ENCODE measurements at regions not wholly inside any gene's neighbourhood (a gene's known extent, or its start where the extent isn't known, plus 50 kb on each side); places are given as distances from the start of the nearest gene placed in this dataset.

DNA sequence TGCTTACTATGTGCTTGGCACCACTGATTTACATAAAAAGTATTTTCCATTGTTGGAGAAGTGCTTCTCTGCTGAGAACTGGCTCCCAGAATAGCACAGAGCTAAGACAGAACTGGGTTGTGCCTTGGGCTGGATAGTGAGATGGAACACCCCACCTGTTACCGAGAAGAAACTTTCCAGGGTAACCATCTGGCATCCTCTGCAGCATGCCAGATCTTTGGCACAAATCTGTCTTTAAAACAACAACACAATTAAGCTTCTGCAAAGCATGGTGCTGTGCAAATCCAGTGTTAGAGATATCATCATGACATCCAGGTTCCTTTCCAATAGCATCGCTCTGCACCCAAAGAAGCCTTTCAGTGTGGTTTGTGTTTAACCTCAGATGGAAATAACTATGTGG lies 202.5 kb upstream of the RFC3 start:
- Histone ChIP-seq H2BK20ac (ENCODE audit: low read depth, low read length) (no peak overlapping the region), H3K56ac (ENCODE audit: extremely low read depth, insufficient read depth, low read length) (no peak overlapping the region), H3K4me1 (ENCODE audit: control insufficient read depth, insufficient read depth, low read length) (peaks cover 3% of the 10 kb centered on the region), H3K18ac (ENCODE audit: low read depth, low read length) (no peak overlapping the region), H2BK15ac (ENCODE audit: low read depth, low read length) (no peak overlapping the region), H4K20me1 (ENCODE audit: insufficient read depth, low read length) (no peaks in the 10 kb centered on the region), H2AFZ (replicated peaks; ENCODE audit: low read length, poor library complexity) (no peak overlapping the region), H3K27me3 (ENCODE audit: control insufficient read depth, insufficient read depth, low read length) (no peaks in the 10 kb centered on the region), H3K36me3 (ENCODE audit: control insufficient read depth, insufficient read depth, low read length) (no peaks in the 10 kb centered on the region), H3K9ac (ENCODE audit: low read depth, low read length) (no peak overlapping the region), H3K23ac (ENCODE audit: low read depth, low read length) (no peak overlapping the region), H3K4ac (ENCODE audit: low read depth, low read length) (no peak overlapping the region), H2BK120ac (ENCODE audit: low read depth, low read length) (no peak overlapping the region), H3K9me3 (ENCODE audit: control insufficient read depth, insufficient read depth, low read length) (no peaks in the 10 kb centered on the region), H2BK5ac (ENCODE audit: low read depth, low read length, poor library complexity, severe bottlenecking) (no peak overlapping the region), H4K91ac (ENCODE audit: insufficient read depth, low read depth, low read length) (no peak overlapping the region), H3K27ac (ENCODE audit: insufficient read depth, low read length) (no peak overlapping the region), H4K5ac (ENCODE audit: low read depth, low read length) (no peak overlapping the region), H3K4me3 (ENCODE audit: insufficient read depth, low read depth, low read length) (no peak overlapping the region), H2AK5ac (ENCODE audit: low read depth, low read length) (no peak overlapping the region), H3K14ac (replicated peaks; ENCODE audit: low read depth, low read length) (no peak overlapping the region), H3K4me2 (ENCODE audit: low read depth, low read length) (no peak overlapping the region), H3K9me1 (ENCODE audit: insufficient read depth, low read length) (no peaks in the 10 kb centered on the region), H4K8ac (ENCODE audit: low read depth in 2 of 2, low read length in 2 of 2) (no peak overlapping the region), H3K79me1 (ENCODE audit: low read depth in 1 of 2, low read length in 2 of 2) (no peaks in the 10 kb centered on the region), H2AK9ac (replicated peaks; ENCODE audit: low read depth, low read length, poor library complexity) (no peak overlapping the region)
- dilution Hi-C loops (cut with HindIII; ENCODE audit: low sequenced_read_pairs, unreplicated experiment) (no loop called here), intact Hi-C loops (cut with micrococcal nuclease) (loop anchor here (1.0 kb wide), 1 partner anchor 12 kb away; no protein-coding TSS in a partner anchor), in situ Hi-C loops (cut with MboI; ENCODE audit: low sequenced_read_pairs) (no loop called here)
- CTCF ChIA-PET = no interaction called here
- POLR2A ChIA-PET (ENCODE audit: unreplicated experiment) = no interaction called here
- ATAC-seq (ENCODE audit: low read depth) (no peak), DNase-seq (no peak)
- no CpG with 5 or more reads among the region's 2 CpGs for WGBS, 2 experiments (ENCODE audit: extremely low coverage in 2 of 2, insufficient read length in 1 of 2)
- BruUV-seq (replicated peaks) = no TSS peak
- TF ChIP-seq CEBPB (IDR thresholded peaks at IDR 0.05; ENCODE audit: low read depth, low read length) (no peak), RCOR1 (IDR thresholded peaks at IDR 0.05; ENCODE audit: insufficient replicate concordance, low read length) (no peak), MXI1 (IDR thresholded peaks at IDR 0.05; ENCODE audit: borderline replicate concordance, low read depth, low read length) (no peak), SMC3 (IDR thresholded peaks at IDR 0.05; ENCODE audit: low read depth, low read length) (no peak), MAFK (IDR thresholded peaks at IDR 0.05; ENCODE audit: low read depth, low read length) (no peak), RAD21 (IDR thresholded peaks at IDR 0.05; ENCODE audit: low read length) (no peak), BHLHE40 (IDR thresholded peaks at IDR 0.05; ENCODE audit: low read depth, low read length) (no peak), FOS (IDR thresholded peaks at IDR 0.05; ENCODE audit: low read depth, low read length) (no peak), MAZ (IDR thresholded peaks at IDR 0.05; ENCODE audit: borderline replicate concordance, low read depth, low read length) (no peak)
- TF ChIP-seq, protein P1, sequence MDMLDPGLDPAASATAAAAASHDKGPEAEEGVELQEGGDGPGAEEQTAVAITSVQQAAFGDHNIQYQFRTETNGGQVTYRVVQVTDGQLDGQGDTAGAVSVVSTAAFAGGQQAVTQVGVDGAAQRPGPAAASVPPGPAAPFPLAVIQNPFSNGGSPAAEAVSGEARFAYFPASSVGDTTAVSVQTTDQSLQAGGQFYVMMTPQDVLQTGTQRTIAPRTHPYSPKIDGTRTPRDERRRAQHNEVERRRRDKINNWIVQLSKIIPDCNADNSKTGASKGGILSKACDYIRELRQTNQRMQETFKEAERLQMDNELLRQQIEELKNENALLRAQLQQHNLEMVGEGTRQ (IDR thresholded peaks at IDR 0.05; ENCODE audit: low read depth, low read length) = no peak
- TF ChIP-seq, protein P2, sequence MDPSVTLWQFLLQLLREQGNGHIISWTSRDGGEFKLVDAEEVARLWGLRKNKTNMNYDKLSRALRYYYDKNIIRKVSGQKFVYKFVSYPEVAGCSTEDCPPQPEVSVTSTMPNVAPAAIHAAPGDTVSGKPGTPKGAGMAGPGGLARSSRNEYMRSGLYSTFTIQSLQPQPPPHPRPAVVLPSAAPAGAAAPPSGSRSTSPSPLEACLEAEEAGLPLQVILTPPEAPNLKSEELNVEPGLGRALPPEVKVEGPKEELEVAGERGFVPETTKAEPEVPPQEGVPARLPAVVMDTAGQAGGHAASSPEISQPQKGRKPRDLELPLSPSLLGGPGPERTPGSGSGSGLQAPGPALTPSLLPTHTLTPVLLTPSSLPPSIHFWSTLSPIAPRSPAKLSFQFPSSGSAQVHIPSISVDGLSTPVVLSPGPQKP (IDR thresholded peaks at IDR 0.05; ENCODE audit: borderline replicate concordance, low read depth, low read length) = no peak
- TF ChIP-seq, protein P3, sequence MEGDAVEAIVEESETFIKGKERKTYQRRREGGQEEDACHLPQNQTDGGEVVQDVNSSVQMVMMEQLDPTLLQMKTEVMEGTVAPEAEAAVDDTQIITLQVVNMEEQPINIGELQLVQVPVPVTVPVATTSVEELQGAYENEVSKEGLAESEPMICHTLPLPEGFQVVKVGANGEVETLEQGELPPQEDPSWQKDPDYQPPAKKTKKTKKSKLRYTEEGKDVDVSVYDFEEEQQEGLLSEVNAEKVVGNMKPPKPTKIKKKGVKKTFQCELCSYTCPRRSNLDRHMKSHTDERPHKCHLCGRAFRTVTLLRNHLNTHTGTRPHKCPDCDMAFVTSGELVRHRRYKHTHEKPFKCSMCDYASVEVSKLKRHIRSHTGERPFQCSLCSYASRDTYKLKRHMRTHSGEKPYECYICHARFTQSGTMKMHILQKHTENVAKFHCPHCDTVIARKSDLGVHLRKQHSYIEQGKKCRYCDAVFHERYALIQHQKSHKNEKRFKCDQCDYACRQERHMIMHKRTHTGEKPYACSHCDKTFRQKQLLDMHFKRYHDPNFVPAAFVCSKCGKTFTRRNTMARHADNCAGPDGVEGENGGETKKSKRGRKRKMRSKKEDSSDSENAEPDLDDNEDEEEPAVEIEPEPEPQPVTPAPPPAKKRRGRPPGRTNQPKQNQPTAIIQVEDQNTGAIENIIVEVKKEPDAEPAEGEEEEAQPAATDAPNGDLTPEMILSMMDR (conservative IDR thresholded peaks at IDR 0.05; ENCODE audit: low read depth, low read length) = no peak

Data from IMR-90 (cell line).